GM21737 (cell line): ENCODE measurements at regions not wholly inside any gene's neighbourhood (a gene's known extent, or its start where the extent isn't known, plus 50 kb on each side); places are given as distances from the start of the nearest gene placed in this dataset.
"Not testable (repeated sequence)": the region's sequence is repeated elsewhere in the genome, so short reads cannot be mapped to it uniquely, and the experiment has no call there.

Experiments used
- ATAC-seq: cut with Tn5 transposase; IDR thresholded peaks from one replicate; pipeline ENCODE4 v1.9.1; 2021; ENCODE audit warnings: mild to moderate bottlenecking, moderate library complexity; ENCODE audit not compliant: unreplicated experiment

GRCh38 chr4:156118507-156119220, 165.0 kb upstream of the CTSO start:
- no peak for ATAC-seq

GRCh38 chr4:156117743-156118142, 164.1 kb upstream of the CTSO start:
- no peak for ATAC-seq

- no peak for ATAC-seq
Measured at GRCh38 chr4:156116991-156117390, 163.3 kb upstream of the CTSO start.

- no peak for ATAC-seq
Measured at GRCh38 chr4:156113138-156113765, 159.6 kb upstream of the CTSO start.

- ATAC-seq, result no peak
Measured at GRCh38 chr4:156111686-156112085, 158.0 kb upstream of the CTSO start.

GRCh38 chr4:156109943-156110900, 156.6 kb upstream of the CTSO start:
- ATAC-seq, result no peak

GRCh38 chr4:156109087-156109486, 155.4 kb upstream of the CTSO start:
- ATAC-seq, result not testable (repeated sequence)

GRCh38 chr4:156103311-156103710, 149.6 kb upstream of the CTSO start:
- no peak for ATAC-seq

GRCh38 chr4:156102411-156102810, 148.7 kb upstream of the CTSO start:
- no peak for ATAC-seq

GRCh38 chr4:156101571-156101970, 147.9 kb upstream of the CTSO start:
- ATAC-seq, result no peak

GRCh38 chr4:156100651-156101050, 147.0 kb upstream of the CTSO start:
- no peak for ATAC-seq

- no peak for ATAC-seq
Measured at GRCh38 chr4:156098805-156099204, 145.1 kb upstream of the CTSO start.

GRCh38 chr4:156085100-156085499, 131.4 kb upstream of the CTSO start:
- no peak for ATAC-seq

GRCh38 chr4:156084373-156084772, 130.7 kb upstream of the CTSO start:
- ATAC-seq, result no peak

- ATAC-seq, result no peak
Measured at GRCh38 chr4:156073976-156074375, 120.3 kb upstream of the CTSO start.

GRCh38 chr4:156060661-156061060, 107.0 kb upstream of the CTSO start:
- no peak for ATAC-seq

- ATAC-seq, result no peak
Measured at GRCh38 chr4:156053174-156053573, 99.5 kb upstream of the CTSO start.

- no peak for ATAC-seq
Measured at GRCh38 chr4:156052116-156052515, 98.5 kb upstream of the CTSO start.

GRCh38 chr4:156038772-156039171, 85.1 kb upstream of the CTSO start:
- ATAC-seq, result no peak

- no peak for ATAC-seq
Measured at GRCh38 chr4:156036496-156036895, 82.8 kb upstream of the CTSO start.

- ATAC-seq, result no peak
Measured at GRCh38 chr4:156029691-156030090, 76.0 kb upstream of the CTSO start.

GRCh38 chr4:156021298-156021697, 67.6 kb upstream of the CTSO start:
- ATAC-seq, result no peak
